Choroid plexus epithelial cell (primary cell): ENCODE measurements at regions not wholly inside any gene's neighbourhood (a gene's known extent, or its start where the extent isn't known, plus 50 kb on each side); places are given as distances from the start of the nearest gene placed in this dataset.

Experiments
- DNase-seq: peaks from one replicate; pipeline ENCODE4 v3.0.0-alpha.2; 2010; ENCODE audit warnings: low read depth
- H3K4me3 ChIP-seq: 2 replicates; pipeline ENCODE4 v1.5.1; 2011; ENCODE audit warnings: low read depth, mild to moderate bottlenecking, control low read depth, low read length, moderate library complexity
- CTCF ChIP-seq: conservative IDR thresholded peaks from 2 replicates; pipeline ENCODE4 v1.5.1; 2011; ENCODE audit warnings: low read depth, mild to moderate bottlenecking, control low read depth, inconsistent platforms, low read length, moderate library complexity

- TF ChIP-seq CTCF = no peak
- no peak overlapping the region for H3K4me3 ChIP-seq
- DNase-seq = no peak
These were observed 353.2 kb downstream of the FLRT2 start for GRCh38 chr14:85883101-85883500.

- no peak overlapping the region for H3K4me3 ChIP-seq
- TF ChIP-seq CTCF = no peak
- no peak for DNase-seq
These were observed 352.0 kb downstream of the FLRT2 start for GRCh38 chr14:85881935-85882334.

GRCh38 chr14:85878874-85879273, 348.9 kb downstream of the FLRT2 start:
- DNase-seq = no peak
- TF ChIP-seq CTCF = no peak
- H3K4me3 ChIP-seq = no peak overlapping the region

- no peak overlapping the region for H3K4me3 ChIP-seq
- DNase-seq = no peak
- no peak for TF ChIP-seq CTCF
These were observed 343.1 kb downstream of the FLRT2 start for GRCh38 chr14:85873006-85873405.

- no peak overlapping the region for H3K4me3 ChIP-seq
- no peak for DNase-seq
- peak; percentile 40 for TF ChIP-seq CTCF
These were observed 337.5 kb downstream of the FLRT2 start for GRCh38 chr14:85867450-85867849.

GRCh38 chr14:85865701-85866100, 335.8 kb downstream of the FLRT2 start:
- TF ChIP-seq CTCF = no peak
- DNase-seq = no peak
- H3K4me3 ChIP-seq = no peak overlapping the region

- no peak for TF ChIP-seq CTCF
- no peak for DNase-seq
- H3K4me3 ChIP-seq = no peak overlapping the region
These were observed 328.7 kb downstream of the FLRT2 start for GRCh38 chr14:85858634-85859033.
